ENCODE measurements at regions not wholly inside any gene's neighbourhood (a gene's known extent, or its start where the extent isn't known, plus 50 kb on each side); places are given as distances from the start of the nearest gene placed in this dataset.

- FAIRE-seq = no peak
Observed at GRCh38 chr14:87286191-87286590, 706.8 kb downstream of the GALC start.

More at GRCh38 chr14:87286191-87286590, 706.8 kb downstream of the GALC start:
- ChIA-PET POLR2A (no interaction called here), CTCF (ENCODE audit: low intra/inter-chr PET ratio, low total read pairs) (no interaction called here)
- H2AFZ ChIP-seq (ENCODE audit: low read length) = no peak overlapping the region
- DNase-seq (ENCODE audit: low spot score) (no peak), ATAC-seq (no peak)
- no peaks in the 10 kb centered on the region for H3K36me3 ChIP-seq (replicated peaks in 1 of 2; ENCODE audit: control insufficient read depth in 1 of 2, insufficient read depth in 2 of 2, low read length in 2 of 2)
- H4K20me1 ChIP-seq (ENCODE audit: insufficient read depth, low read length) = no peaks in the 10 kb centered on the region
- TF ChIP-seq ZBTB39 (CRISPR knock-in tag; IDR thresholded peaks at IDR 0.05) = no peak
- TF ChIP-seq KDM1A (CRISPR knock-in tag; IDR thresholded peaks at IDR 0.05) = no peak
- TF ChIP-seq ZNF605 (CRISPR knock-in tag; IDR thresholded peaks at IDR 0.05) = no peak
- no peak for TF ChIP-seq WIZ (CRISPR knock-in tag; IDR thresholded peaks at IDR 0.05)
- no peak for TF ChIP-seq ZKSCAN8 (CRISPR knock-in tag; IDR thresholded peaks at IDR 0.05; ENCODE audit: borderline replicate concordance)
- TF ChIP-seq REXO4 (CRISPR knock-in tag; IDR thresholded peaks at IDR 0.05; ENCODE audit: borderline replicate concordance) = no peak
- TF ChIP-seq ZXDC (CRISPR knock-in tag; IDR thresholded peaks at IDR 0.05) = no peak
- no peak for TF ChIP-seq ZFP41 (CRISPR knock-in tag; IDR thresholded peaks at IDR 0.05; ENCODE audit: borderline replicate concordance)
- H3K4me1 ChIP-seq (ENCODE audit: insufficient read depth, low read length) = no peaks in the 10 kb centered on the region
- H3K79me2 ChIP-seq (ENCODE audit: insufficient read depth, low read length) = no peaks in the 10 kb centered on the region
- BruUV-seq (replicated peaks) = no TSS peak
- intact Hi-C loops (cut with micrococcal nuclease; ENCODE audit: unreplicated experiment) = no loop called here
- H3K9ac ChIP-seq (ENCODE audit: insufficient read depth, low read depth, low read length) = no peak overlapping the region
- no peak overlapping the region for H3K27ac ChIP-seq (ENCODE audit: extremely low read length, insufficient read depth, low read length)
- H3K4me3 ChIP-seq (replicated peaks in 1 of 3; ENCODE audit: insufficient read depth in 1 of 3, low read depth in 2 of 3, low read length in 3 of 3) = no peak overlapping the region
- H3K27me3 ChIP-seq (ENCODE audit: control insufficient read depth in 1 of 2, insufficient read depth in 2 of 2, low read length in 2 of 2) = no peaks in the 10 kb centered on the region
- H3K4me2 ChIP-seq (ENCODE audit: low read depth, low read length) = no peak overlapping the region
- peaks cover 51% of the 10 kb centered on the region for H3K9me3 ChIP-seq (ENCODE audit: low read length)
- in situ Hi-C loops (cut with HindIII; ENCODE audit: extremely low pct_ligation_motif_present, low pct_unique_long_range_greater_than_20kb) = no loop called here
- 0% methylated on average over 1 of the region's 1 CpG for WGBS (ENCODE audit: low lambda C conversion rate)
